Neutrophil (primary cell): ENCODE measurements at regions not wholly inside any gene's neighbourhood (a gene's known extent, or its start where the extent isn't known, plus 50 kb on each side); places are given as distances from the start of the nearest gene placed in this dataset.

Experiments
- H3K27ac ChIP-seq: fragments of 200-600 bp; sonication (generic); 2 replicates; pipeline ENCODE4 v1.5.1; 2016; ENCODE audit warnings: mild to moderate bottlenecking, moderate library complexity
- H3K27me3 ChIP-seq: fragments of 200-600 bp; sonication (generic); 2 replicates; pipeline ENCODE4 v1.6.0; 2016; ENCODE audit warnings: mild to moderate bottlenecking
- H3K36me3 ChIP-seq: fragments of 200-600 bp; sonication (generic); 2 replicates; pipeline ENCODE4 v1.5.1; 2017
- H3K4me1 ChIP-seq, 2 experiments: fragments of 200-600 bp in 1 of 2; sonication (generic) in 1 of 2; 1 replicate in 1 of 2; 2 replicates in 1 of 2; pipeline versions ENCODE4 v1.5.1 to v1.6.1; 2013 to 2016; ENCODE audit warnings: low read depth in 1 of 2, low read length in 1 of 2, mild to moderate bottlenecking in 1 of 2, moderate library complexity in 1 of 2; ENCODE audit not compliant: control insufficient read depth in 1 of 2, insufficient read depth in 1 of 2
- H3K4me3 ChIP-seq, 2 experiments: fragments of 200-600 bp in 1 of 2; sonication (generic) in 1 of 2; 1 replicate in 1 of 2; 2 replicates in 1 of 2; pipeline ENCODE4 v1.5.1; 2013 to 2016; ENCODE audit warnings: low read depth in 1 of 2, low read length in 1 of 2, mild to moderate bottlenecking in 1 of 2, moderate library complexity in 1 of 2
- H3K9me3 ChIP-seq: fragments of 200-600 bp; sonication (generic); 2 replicates; pipeline ENCODE4 v1.5.1; 2016
- CTCF ChIP-seq: fragments of 200-600 bp; sonication (generic); IDR thresholded peaks from 2 replicates; pipeline ENCODE4 v1.5.1; 2016; ENCODE audit warnings: antibody characterized with exemption

GRCh38 chr6:113276601-113277000 lies 580.5 kb upstream of the MARCKS start:
- no peaks in the 10 kb centered on the region for H3K9me3 ChIP-seq
- no peak overlapping the region for H3K4me3 ChIP-seq
- H3K4me1 ChIP-seq, result no peaks in the 10 kb centered on the region
- H3K27me3 ChIP-seq, result no peaks in the 10 kb centered on the region
- H3K36me3 ChIP-seq, result no peaks in the 10 kb centered on the region
- no peak for TF ChIP-seq CTCF
- no peak overlapping the region for H3K27ac ChIP-seq

DNA sequence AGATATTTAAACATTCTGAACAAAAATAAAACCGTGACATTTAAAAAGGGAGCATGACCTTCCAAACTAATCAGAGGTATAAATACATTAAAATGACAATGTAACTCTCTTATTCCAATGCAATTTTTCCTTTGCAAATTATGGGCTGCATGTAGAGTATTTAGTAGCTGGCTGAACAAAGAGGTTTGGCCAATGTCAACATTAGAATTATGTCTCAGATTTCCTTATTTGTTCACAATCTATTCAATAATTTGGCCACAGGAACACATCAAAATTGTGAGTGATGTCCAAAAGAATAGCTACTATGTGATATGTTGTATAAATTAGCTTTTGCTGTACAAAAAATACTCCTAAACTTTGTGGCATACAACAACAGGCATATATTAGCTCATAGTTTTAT lies 580.0 kb upstream of the MARCKS start:
- H3K4me3 ChIP-seq, result no peak overlapping the region
- no peak for TF ChIP-seq CTCF
- no peaks in the 10 kb centered on the region for H3K36me3 ChIP-seq
- H3K9me3 ChIP-seq, result no peaks in the 10 kb centered on the region
- H3K4me1 ChIP-seq, result no peaks in the 10 kb centered on the region
- H3K27me3 ChIP-seq, result no peaks in the 10 kb centered on the region
- H3K27ac ChIP-seq, result no peak overlapping the region

GRCh38 chr6:113281014-113281413 lies 576.1 kb upstream of the MARCKS start:
- Histone ChIP-seq H3K4me3 (no peak overlapping the region), H3K4me1 (no peaks in the 10 kb centered on the region), H3K27me3 (no peaks in the 10 kb centered on the region), H3K9me3 (no peaks in the 10 kb centered on the region), H3K36me3 (no peaks in the 10 kb centered on the region), H3K27ac (no peak overlapping the region)
- TF ChIP-seq CTCF, result no peak

- no peaks in the 10 kb centered on the region for H3K27me3 ChIP-seq
- no peak overlapping the region for H3K27ac ChIP-seq
- H3K9me3 ChIP-seq, result no peaks in the 10 kb centered on the region
- no peaks in the 10 kb centered on the region for H3K36me3 ChIP-seq
- no peaks in the 10 kb centered on the region for H3K4me1 ChIP-seq
- no peak overlapping the region for H3K4me3 ChIP-seq
- TF ChIP-seq CTCF, result no peak
These were observed 575.7 kb upstream of the MARCKS start for GRCh38 chr6:113281431-113281830.

GRCh38 chr6:113287396-113287795 lies 569.7 kb upstream of the MARCKS start:
- no peaks in the 10 kb centered on the region for H3K27me3 ChIP-seq
- H3K9me3 ChIP-seq, result peaks cover 5% of the 10 kb centered on the region
- H3K36me3 ChIP-seq, result no peaks in the 10 kb centered on the region
- no peaks in the 10 kb centered on the region for H3K4me1 ChIP-seq
- no peak for TF ChIP-seq CTCF
- H3K4me3 ChIP-seq, result no peak overlapping the region
- no peak overlapping the region for H3K27ac ChIP-seq

DNA sequence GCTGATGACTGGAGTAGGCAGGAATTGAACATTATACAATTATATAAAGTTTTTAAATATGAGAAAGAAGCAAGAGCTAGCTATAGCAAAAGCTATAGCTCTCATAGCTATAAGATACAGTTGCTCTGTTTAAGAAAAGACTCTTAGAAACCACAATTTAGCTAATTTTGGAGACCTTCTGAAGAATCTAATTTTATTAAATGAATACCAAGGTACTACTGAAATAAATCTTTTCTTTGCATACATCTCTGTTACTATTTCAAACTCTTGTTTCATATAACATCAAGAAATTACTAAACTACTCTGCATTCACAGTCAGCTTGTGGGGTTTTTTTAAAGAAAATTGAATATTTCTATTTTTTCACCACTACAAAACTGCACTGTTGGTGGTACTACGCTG lies 568.7 kb upstream of the MARCKS start:
- TF ChIP-seq CTCF, result no peak
- Histone ChIP-seq H3K27me3 (no peaks in the 10 kb centered on the region), H3K4me3 (no peak overlapping the region), H3K4me1 (no peaks in the 10 kb centered on the region), H3K36me3 (no peaks in the 10 kb centered on the region), H3K9me3 (peaks cover 5% of the 10 kb centered on the region), H3K27ac (no peak overlapping the region)
